Mesenchymal stem cell (in vitro differentiated cells and primary cell): ENCODE measurements at regions not wholly inside any gene's neighbourhood (a gene's known extent, or its start where the extent isn't known, plus 50 kb on each side); places are given as distances from the start of the nearest gene placed in this dataset.

Experiments
- DNase-seq: peaks from one replicate; pipeline ENCODE4 v3.0.0-alpha.2; 2013
- H2AFZ ChIP-seq: one replicate; pipeline ENCODE4 v1.6.1; 2013; ENCODE audit warnings: low read depth, mild to moderate bottlenecking, control low read depth, inconsistent platforms, low read length, moderate library complexity
- H2AK5ac ChIP-seq: 2 replicates; pipeline ENCODE4 v1.6.1; 2013; ENCODE audit warnings: low read length, moderate library complexity, mild to moderate bottlenecking, inconsistent platforms; ENCODE audit not compliant: severe bottlenecking
- H2BK120ac ChIP-seq: one replicate; pipeline ENCODE4 v1.6.1; 2013; ENCODE audit warnings: low read depth, mild to moderate bottlenecking, inconsistent platforms, low read length, moderate library complexity
- H2BK12ac ChIP-seq, 2 experiments: one replicate each; pipeline ENCODE4 v1.6.1; 2013; ENCODE audit warnings: inconsistent platforms in 2 of 2, low read length in 2 of 2, mild to moderate bottlenecking in 2 of 2, moderate library complexity in 2 of 2, control low read depth in 1 of 2
- H2BK15ac ChIP-seq: one replicate; pipeline ENCODE4 v1.6.1; 2013; ENCODE audit warnings: mild to moderate bottlenecking, low read depth, inconsistent platforms; ENCODE audit not compliant: poor library complexity, severe bottlenecking
- H2BK5ac ChIP-seq: 2 replicates; pipeline ENCODE4 v1.6.1; 2013; ENCODE audit warnings: low read depth, mild to moderate bottlenecking, low read length, control low read depth, inconsistent platforms; ENCODE audit not compliant: poor library complexity, severe bottlenecking
- H3K14ac ChIP-seq, 2 experiments: one replicate each; pipeline ENCODE4 v1.6.1; 2013; ENCODE audit warnings: inconsistent platforms in 2 of 2, low read length in 2 of 2, control low read depth in 1 of 2, mild to moderate bottlenecking in 1 of 2, moderate library complexity in 1 of 2
- H3K18ac ChIP-seq, 2 experiments: one replicate each; pipeline ENCODE4 v1.6.1; 2013; ENCODE audit warnings: inconsistent platforms in 2 of 2, low read length in 2 of 2, control low read depth in 1 of 2, low read depth in 1 of 2, mild to moderate bottlenecking in 1 of 2
- H3K23ac ChIP-seq, 2 experiments: one replicate each; pipeline ENCODE4 v1.6.1; 2013; ENCODE audit warnings: inconsistent platforms in 2 of 2, low read length in 2 of 2, mild to moderate bottlenecking in 2 of 2, moderate library complexity in 2 of 2, control low read depth in 1 of 2
- H3K27ac ChIP-seq: 2 replicates; pipeline ENCODE4 v1.5.1; 2013; ENCODE audit warnings: mild to moderate bottlenecking, moderate library complexity, low read length, control low read depth, inconsistent platforms; ENCODE audit not compliant: poor library complexity, severe bottlenecking
- H3K27me3 ChIP-seq, 2 experiments: 2 replicates each; pipeline versions ENCODE4 v1.6.1 to v1.7.0; 2013; ENCODE audit warnings: low read length in 2 of 2, mild to moderate bottlenecking in 2 of 2, moderate library complexity in 2 of 2, control low read depth in 1 of 2, inconsistent platforms in 1 of 2; ENCODE audit not compliant: control insufficient read depth in 1 of 2, insufficient read depth in 1 of 2
- H3K36me3 ChIP-seq, 2 experiments: 2 replicates each; pipeline versions ENCODE4 v1.6.1 to v1.7.0; 2013; ENCODE audit warnings: low read length in 2 of 2, control low read depth in 1 of 2, inconsistent platforms in 1 of 2, low read depth in 1 of 2, mild to moderate bottlenecking in 1 of 2; ENCODE audit not compliant: insufficient read depth in 2 of 2, control insufficient read depth in 1 of 2
- H3K4ac ChIP-seq, 2 experiments: one replicate each; pipeline ENCODE4 v1.6.1; 2013; ENCODE audit warnings: inconsistent platforms in 2 of 2, low read length in 2 of 2, mild to moderate bottlenecking in 2 of 2, moderate library complexity in 2 of 2, control low read depth in 1 of 2, low read depth in 1 of 2
- H3K4me1 ChIP-seq: 2 replicates; pipeline ENCODE4 v1.6.1; 2013; ENCODE audit warnings: low read depth, low read length, control low read depth; ENCODE audit not compliant: control insufficient read depth, insufficient read depth
- H3K4me2 ChIP-seq: 2 replicates; pipeline ENCODE4 v1.6.1; 2013; ENCODE audit warnings: low read length, mild to moderate bottlenecking, inconsistent platforms; ENCODE audit not compliant: poor library complexity, severe bottlenecking
- H3K4me3 ChIP-seq, 2 experiments: 2 replicates each; pipeline versions ENCODE4 v1.5.1 to v1.7.0; 2013; ENCODE audit warnings: low read length in 2 of 2, mild to moderate bottlenecking in 2 of 2, control low read depth in 1 of 2, low read depth in 1 of 2; ENCODE audit not compliant: insufficient read depth in 1 of 2
- H3K79me1 ChIP-seq: replicated peaks from 2 replicates; pipeline ENCODE4 v1.6.1; 2013; ENCODE audit warnings: mild to moderate bottlenecking, control low read depth, low read length, inconsistent platforms; ENCODE audit not compliant: poor library complexity, severe bottlenecking
- H3K9ac ChIP-seq: 2 replicates; pipeline ENCODE4 v1.7.0; 2013; ENCODE audit warnings: mild to moderate bottlenecking, low read length, moderate library complexity
- H3K9me3 ChIP-seq: 2 replicates; pipeline ENCODE4 v1.7.0; 2013; ENCODE audit warnings: mild to moderate bottlenecking, low read length; ENCODE audit not compliant: control insufficient read depth
- H4K8ac ChIP-seq: one replicate; pipeline ENCODE4 v1.6.1; 2013; ENCODE audit warnings: inconsistent platforms, mild to moderate bottlenecking, low read length, moderate library complexity
- H4K91ac ChIP-seq: one replicate; pipeline ENCODE4 v1.6.1; 2013; ENCODE audit warnings: mild to moderate bottlenecking, low read length, inconsistent platforms
- WGBS: methylation state at CpG from one replicate; pipeline ENCODE4 v1.1.7; 2013; ENCODE audit warnings: mixed read lengths; 5-methylcytosine and 5-hydroxymethylcytosine counted together

GRCh38 chr10:108375691-108376090 is 1211.2 kb upstream of the SORCS1 start:
- Histone ChIP-seq H2AFZ (no peak overlapping the region), H4K91ac (no peak overlapping the region), H3K4ac (no peak overlapping the region), H3K36me3 (peaks cover 0 to 4% of the 10 kb centered on the region in 2 experiments), H3K23ac (no peak overlapping the region), H3K27ac (no peak overlapping the region), H4K8ac (no peak overlapping the region), H3K9me3 (peaks cover 5% of the 10 kb centered on the region), H3K4me1 (no peaks in the 10 kb centered on the region), H3K9ac (peak overlapping the region; percentile 26), H3K27me3 (no peaks in the 10 kb centered on the region), H2BK15ac (no peak overlapping the region), H2BK120ac (no peak overlapping the region), H2BK5ac (no peak overlapping the region), H2BK12ac (no peak overlapping the region), H3K4me3 (no peak overlapping the region), H2AK5ac (no peak overlapping the region), H3K14ac (no peak overlapping the region), H3K79me1 (no peaks in the 10 kb centered on the region), H3K18ac (no peak overlapping the region), H3K4me2 (no peak overlapping the region)
- DNase-seq = no peak

GRCh38 chr10:108374991-108375390 is 1210.5 kb upstream of the SORCS1 start:
- no peak overlapping the region for H2AFZ ChIP-seq
- no peak overlapping the region for H3K4ac ChIP-seq
- no peak overlapping the region for H2AK5ac ChIP-seq
- H3K9me3 ChIP-seq = peaks cover 5% of the 10 kb centered on the region
- H3K27me3 ChIP-seq = no peaks in the 10 kb centered on the region
- H3K36me3 ChIP-seq = peaks cover 0 to 4% of the 10 kb centered on the region in 2 experiments
- WGBS = 85% methylated on average over 1 of the region's 1 CpG
- no peak overlapping the region for H4K8ac ChIP-seq
- no peak overlapping the region for H3K18ac ChIP-seq
- no peak for DNase-seq
- H3K23ac ChIP-seq = no peak overlapping the region
- no peak overlapping the region for H2BK5ac ChIP-seq
- H4K91ac ChIP-seq = no peak overlapping the region
- H3K9ac ChIP-seq = no peak overlapping the region
- no peak overlapping the region for H3K4me2 ChIP-seq
- no peak overlapping the region for H2BK12ac ChIP-seq
- H3K14ac ChIP-seq = no peak overlapping the region
- no peaks in the 10 kb centered on the region for H3K4me1 ChIP-seq
- H3K4me3 ChIP-seq = no peak overlapping the region
- H2BK120ac ChIP-seq = no peak overlapping the region
- no peak overlapping the region for H2BK15ac ChIP-seq
- H3K27ac ChIP-seq = no peak overlapping the region
- no peaks in the 10 kb centered on the region for H3K79me1 ChIP-seq

- Histone ChIP-seq H2BK15ac (no peak overlapping the region), H3K4me2 (no peak overlapping the region), H4K8ac (no peak overlapping the region), H3K4me1 (no peaks in the 10 kb centered on the region), H3K9ac (no peak overlapping the region), H4K91ac (no peak overlapping the region), H3K36me3 (no peaks in the 10 kb centered on the region), H2BK12ac (no peak overlapping the region), H2BK5ac (no peak overlapping the region), H2BK120ac (no peak overlapping the region), H3K14ac (no peak overlapping the region), H3K79me1 (no peaks in the 10 kb centered on the region), H3K27ac (no peak overlapping the region), H3K27me3 (no peaks in the 10 kb centered on the region), H3K18ac (no peak overlapping the region), H3K4me3 (no peak overlapping the region), H3K23ac (no peak overlapping the region), H2AFZ (no peak overlapping the region), H3K4ac (no peak overlapping the region), H3K9me3 (no peaks in the 10 kb centered on the region), H2AK5ac (no peak overlapping the region)
- no peak for DNase-seq
These were observed 1201.0 kb upstream of the SORCS1 start for GRCh38 chr10:108365541-108365940.

- WGBS = 83% methylated on average over 4 of the region's 4 CpGs
- Histone ChIP-seq H3K9ac (no peak overlapping the region), H3K23ac (no peak overlapping the region)
These were observed 1199.1 kb upstream of the SORCS1 start for GRCh38 chr10:108363576-108363975.

More at GRCh38 chr10:108363576-108363975, 1199.1 kb upstream of the SORCS1 start:
- Histone ChIP-seq H2BK120ac (no peak overlapping the region), H2AK5ac (no peak overlapping the region), H3K9me3 (no peaks in the 10 kb centered on the region), H3K4ac (no peak overlapping the region), H3K36me3 (no peaks in the 10 kb centered on the region), H2BK5ac (no peak overlapping the region), H3K27ac (no peak overlapping the region), H3K4me1 (no peaks in the 10 kb centered on the region), H2AFZ (no peak overlapping the region), H3K18ac (no peak overlapping the region), H3K27me3 (no peaks in the 10 kb centered on the region), H4K91ac (no peak overlapping the region), H3K14ac (no peak overlapping the region), H3K4me3 (no peak overlapping the region), H2BK15ac (no peak overlapping the region), H3K79me1 (no peaks in the 10 kb centered on the region), H4K8ac (no peak overlapping the region), H2BK12ac (no peak overlapping the region), H3K4me2 (no peak overlapping the region)
- no peak for DNase-seq
